ENCODE measurements at regions not wholly inside any gene's neighbourhood (a gene's known extent, or its start where the extent isn't known, plus 50 kb on each side); places are given as distances from the start of the nearest gene placed in this dataset.

DNA sequence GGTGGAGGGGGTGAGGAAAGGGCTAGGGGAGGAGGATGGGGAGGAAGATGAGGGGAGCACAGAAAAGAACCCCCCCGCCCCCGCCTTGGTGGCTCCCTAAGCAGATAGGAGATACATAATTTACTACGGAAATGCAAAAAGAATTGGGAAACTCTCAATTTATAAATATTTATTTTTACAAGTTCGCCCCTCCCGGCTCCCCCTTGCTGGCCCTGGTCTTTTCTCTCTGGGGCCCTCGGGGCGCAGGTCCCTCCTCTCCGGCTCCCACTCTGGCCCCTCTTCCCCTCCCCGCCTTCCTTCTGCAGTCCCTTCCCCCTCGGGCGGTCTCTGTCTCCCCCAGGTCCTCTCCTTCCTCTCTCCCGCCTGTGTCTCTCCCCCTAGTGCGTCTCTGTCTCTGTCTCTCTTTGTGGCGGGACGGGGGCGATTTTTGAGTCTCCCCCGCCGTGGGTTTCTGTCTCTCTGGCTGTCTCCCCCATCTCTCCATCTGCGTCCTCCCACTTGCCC is 173.6 kb upstream of the IER5L start:
- Histone ChIP-seq H4K20me1 (ENCODE audit: insufficient read depth) (no peaks in the 10 kb centered on the region), H3K9me3 (no peaks in the 10 kb centered on the region), H3K9ac (peak overlapping the region; percentile 66), H3K4me2 (peak overlapping the region; percentile 82), H3K27me3 (ENCODE audit: insufficient read depth) (no peaks in the 10 kb centered on the region), H3K4me1 (ENCODE audit: control insufficient read depth in 1 of 2, insufficient read depth in 2 of 2, low read depth in 1 of 2, low read length in 1 of 2) (peaks cover 0 to 14% of the 10 kb centered on the region in 2 experiments; a peak in 1 of 4 replicates), H3K4me3 (ENCODE audit: low read depth in 2 of 2, low read length in 1 of 2) (peak overlapping the region; percentile 51 to 60), H3K36me3 (replicated peaks in 1 of 2; ENCODE audit: control insufficient read depth in 1 of 2, insufficient read depth in 2 of 2, low read length in 1 of 2) (no peaks in the 10 kb centered on the region), H3K79me2 (ENCODE audit: insufficient read depth) (no peaks in the 10 kb centered on the region), H3K27ac (ENCODE audit: low read depth in 2 of 2, low read length in 1 of 2) (peak overlapping the region in 1 of 2 experiments; percentile 72; a peak in 2 of 4 replicates), H3F3A (replicated peaks; ENCODE audit: insufficient read depth) (no peaks in the 10 kb centered on the region), H2AFZ (ENCODE audit: low read depth) (peak overlapping the region; percentile 97), H3K9me2 (no peaks in the 10 kb centered on the region)
- TF ChIP-seq SIN3A (IDR thresholded peaks at IDR 0.05; ENCODE audit: borderline replicate concordance, low read depth, low read length) (no peak), NFIC (IDR thresholded peaks at IDR 0.05; ENCODE audit: borderline replicate concordance) (no peak), RCOR1 (IDR thresholded peaks at IDR 0.05; ENCODE audit: low read length) (no peak), FOXM1 (IDR thresholded peaks at IDR 0.05; ENCODE audit: low read depth) (no peak), EZH2phosphoT487 (IDR thresholded peaks at IDR 0.05; ENCODE audit: borderline replicate concordance, low read depth) (no peak), POLR2AphosphoS5 (IDR thresholded peaks at IDR 0.05; ENCODE audit: low read depth, low read length) (no peak), YY1 (IDR thresholded peaks at IDR 0.05; ENCODE audit: low read depth) (no peak), RAD21 (IDR thresholded peaks at IDR 0.05; ENCODE audit: low read length) (no peak), FOSL2 (IDR thresholded peaks at IDR 0.05; ENCODE audit: borderline replicate concordance, low read depth) (no peak)
- TF ChIP-seq, protein P1, sequence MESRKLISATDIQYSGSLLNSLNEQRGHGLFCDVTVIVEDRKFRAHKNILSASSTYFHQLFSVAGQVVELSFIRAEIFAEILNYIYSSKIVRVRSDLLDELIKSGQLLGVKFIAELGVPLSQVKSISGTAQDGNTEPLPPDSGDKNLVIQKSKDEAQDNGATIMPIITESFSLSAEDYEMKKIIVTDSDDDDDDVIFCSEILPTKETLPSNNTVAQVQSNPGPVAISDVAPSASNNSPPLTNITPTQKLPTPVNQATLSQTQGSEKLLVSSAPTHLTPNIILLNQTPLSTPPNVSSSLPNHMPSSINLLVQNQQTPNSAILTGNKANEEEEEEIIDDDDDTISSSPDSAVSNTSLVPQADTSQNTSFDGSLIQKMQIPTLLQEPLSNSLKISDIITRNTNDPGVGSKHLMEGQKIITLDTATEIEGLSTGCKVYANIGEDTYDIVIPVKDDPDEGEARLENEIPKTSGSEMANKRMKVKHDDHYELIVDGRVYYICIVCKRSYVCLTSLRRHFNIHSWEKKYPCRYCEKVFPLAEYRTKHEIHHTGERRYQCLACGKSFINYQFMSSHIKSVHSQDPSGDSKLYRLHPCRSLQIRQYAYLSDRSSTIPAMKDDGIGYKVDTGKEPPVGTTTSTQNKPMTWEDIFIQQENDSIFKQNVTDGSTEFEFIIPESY (IDR thresholded peaks at IDR 0.05; ENCODE audit: borderline replicate concordance, low read depth), result no peak
- TF ChIP-seq, protein P2, sequence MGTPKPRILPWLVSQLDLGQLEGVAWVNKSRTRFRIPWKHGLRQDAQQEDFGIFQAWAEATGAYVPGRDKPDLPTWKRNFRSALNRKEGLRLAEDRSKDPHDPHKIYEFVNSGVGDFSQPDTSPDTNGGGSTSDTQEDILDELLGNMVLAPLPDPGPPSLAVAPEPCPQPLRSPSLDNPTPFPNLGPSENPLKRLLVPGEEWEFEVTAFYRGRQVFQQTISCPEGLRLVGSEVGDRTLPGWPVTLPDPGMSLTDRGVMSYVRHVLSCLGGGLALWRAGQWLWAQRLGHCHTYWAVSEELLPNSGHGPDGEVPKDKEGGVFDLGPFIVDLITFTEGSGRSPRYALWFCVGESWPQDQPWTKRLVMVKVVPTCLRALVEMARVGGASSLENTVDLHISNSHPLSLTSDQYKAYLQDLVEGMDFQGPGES (IDR thresholded peaks at IDR 0.05; ENCODE audit: low read depth, low read length), result no peak
- TF ChIP-seq, protein P3, sequence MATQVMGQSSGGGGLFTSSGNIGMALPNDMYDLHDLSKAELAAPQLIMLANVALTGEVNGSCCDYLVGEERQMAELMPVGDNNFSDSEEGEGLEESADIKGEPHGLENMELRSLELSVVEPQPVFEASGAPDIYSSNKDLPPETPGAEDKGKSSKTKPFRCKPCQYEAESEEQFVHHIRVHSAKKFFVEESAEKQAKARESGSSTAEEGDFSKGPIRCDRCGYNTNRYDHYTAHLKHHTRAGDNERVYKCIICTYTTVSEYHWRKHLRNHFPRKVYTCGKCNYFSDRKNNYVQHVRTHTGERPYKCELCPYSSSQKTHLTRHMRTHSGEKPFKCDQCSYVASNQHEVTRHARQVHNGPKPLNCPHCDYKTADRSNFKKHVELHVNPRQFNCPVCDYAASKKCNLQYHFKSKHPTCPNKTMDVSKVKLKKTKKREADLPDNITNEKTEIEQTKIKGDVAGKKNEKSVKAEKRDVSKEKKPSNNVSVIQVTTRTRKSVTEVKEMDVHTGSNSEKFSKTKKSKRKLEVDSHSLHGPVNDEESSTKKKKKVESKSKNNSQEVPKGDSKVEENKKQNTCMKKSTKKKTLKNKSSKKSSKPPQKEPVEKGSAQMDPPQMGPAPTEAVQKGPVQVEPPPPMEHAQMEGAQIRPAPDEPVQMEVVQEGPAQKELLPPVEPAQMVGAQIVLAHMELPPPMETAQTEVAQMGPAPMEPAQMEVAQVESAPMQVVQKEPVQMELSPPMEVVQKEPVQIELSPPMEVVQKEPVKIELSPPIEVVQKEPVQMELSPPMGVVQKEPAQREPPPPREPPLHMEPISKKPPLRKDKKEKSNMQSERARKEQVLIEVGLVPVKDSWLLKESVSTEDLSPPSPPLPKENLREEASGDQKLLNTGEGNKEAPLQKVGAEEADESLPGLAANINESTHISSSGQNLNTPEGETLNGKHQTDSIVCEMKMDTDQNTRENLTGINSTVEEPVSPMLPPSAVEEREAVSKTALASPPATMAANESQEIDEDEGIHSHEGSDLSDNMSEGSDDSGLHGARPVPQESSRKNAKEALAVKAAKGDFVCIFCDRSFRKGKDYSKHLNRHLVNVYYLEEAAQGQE (IDR thresholded peaks at IDR 0.05; ENCODE audit: low read depth, low read length), result no peak
- CTCF ChIA-PET, result interaction anchor here (0.8 to 1.2 kb wide), 2 partner anchors 179 to 209 kb away, joined by 3 read pairs; no protein-coding TSS in a partner anchor
- 9% methylated on average over 19 of the region's 19 CpGs for WGBS (ENCODE audit: low lambda C conversion rate)
- DNase-seq, result peak; percentile 81
- POLR2A ChIA-PET, result interaction anchor here (1.0 to 1.4 kb wide), 2 partner anchors 64 to 174 kb away, joined by 3 to 6 read pairs; partner anchors contain the start of gene IER5L
